ENCODE measurements at regions not wholly inside any gene's neighbourhood (a gene's known extent, or its start where the extent isn't known, plus 50 kb on each side); places are given as distances from the start of the nearest gene placed in this dataset.

DNA sequence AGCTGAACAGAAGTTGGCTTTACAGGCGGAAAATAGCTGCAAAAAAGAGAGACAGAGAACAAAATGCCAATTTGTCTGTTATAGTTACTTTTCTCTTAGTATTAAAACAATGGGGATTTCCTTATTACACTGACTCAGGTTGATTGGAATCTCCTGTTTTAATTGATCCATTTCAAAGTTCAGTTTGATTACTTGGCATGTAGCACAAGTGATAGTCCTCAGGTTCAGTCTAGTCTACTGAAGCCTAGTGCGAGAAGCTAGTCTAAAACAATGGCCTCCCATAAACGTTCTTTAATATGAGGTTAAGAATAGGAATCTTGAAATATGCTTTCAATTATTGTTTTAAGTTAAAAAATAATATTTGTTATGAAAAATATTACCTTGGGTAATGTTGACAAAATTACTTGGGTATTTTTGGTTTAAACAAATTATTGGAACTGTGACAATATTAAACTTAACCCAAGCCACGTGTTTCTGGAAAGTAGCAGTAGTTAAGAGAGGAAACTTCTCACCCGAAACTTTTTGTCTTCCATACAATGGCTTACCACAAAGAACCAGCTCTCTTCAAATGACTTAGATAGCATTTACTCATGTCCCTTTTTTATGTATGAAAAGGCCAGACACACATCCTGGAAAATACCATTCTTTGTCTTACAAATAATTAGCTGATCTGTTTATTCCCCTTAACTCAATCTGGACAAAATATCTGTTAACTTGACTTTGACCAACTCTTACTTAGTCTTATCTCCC, 1326.2 kb upstream of the TMEFF2 start:
- no peak overlapping the region for H2AFZ ChIP-seq (ENCODE audit: low read length)
- H3K4me3 ChIP-seq (ENCODE audit: insufficient read depth, low read length) = no peak overlapping the region
- no peaks in the 10 kb centered on the region for H3K9me3 ChIP-seq (ENCODE audit: low read depth, low read length)
- no peak for DNase-seq (ENCODE audit: insufficient read length, low spot score, missing footprints)
- no peaks in the 10 kb centered on the region for H3K79me2 ChIP-seq (ENCODE audit: insufficient read depth, low read length)
- no peak overlapping the region for H3K27ac ChIP-seq (ENCODE audit: low read depth, low read length)
- H4K20me1 ChIP-seq (ENCODE audit: insufficient read depth, low read length) = no peaks in the 10 kb centered on the region
- H3K4me1 ChIP-seq (ENCODE audit: insufficient read depth, low read length) = peaks cover 5% of the 10 kb centered on the region
- TF ChIP-seq, protein P1, sequence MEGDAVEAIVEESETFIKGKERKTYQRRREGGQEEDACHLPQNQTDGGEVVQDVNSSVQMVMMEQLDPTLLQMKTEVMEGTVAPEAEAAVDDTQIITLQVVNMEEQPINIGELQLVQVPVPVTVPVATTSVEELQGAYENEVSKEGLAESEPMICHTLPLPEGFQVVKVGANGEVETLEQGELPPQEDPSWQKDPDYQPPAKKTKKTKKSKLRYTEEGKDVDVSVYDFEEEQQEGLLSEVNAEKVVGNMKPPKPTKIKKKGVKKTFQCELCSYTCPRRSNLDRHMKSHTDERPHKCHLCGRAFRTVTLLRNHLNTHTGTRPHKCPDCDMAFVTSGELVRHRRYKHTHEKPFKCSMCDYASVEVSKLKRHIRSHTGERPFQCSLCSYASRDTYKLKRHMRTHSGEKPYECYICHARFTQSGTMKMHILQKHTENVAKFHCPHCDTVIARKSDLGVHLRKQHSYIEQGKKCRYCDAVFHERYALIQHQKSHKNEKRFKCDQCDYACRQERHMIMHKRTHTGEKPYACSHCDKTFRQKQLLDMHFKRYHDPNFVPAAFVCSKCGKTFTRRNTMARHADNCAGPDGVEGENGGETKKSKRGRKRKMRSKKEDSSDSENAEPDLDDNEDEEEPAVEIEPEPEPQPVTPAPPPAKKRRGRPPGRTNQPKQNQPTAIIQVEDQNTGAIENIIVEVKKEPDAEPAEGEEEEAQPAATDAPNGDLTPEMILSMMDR (IDR thresholded peaks at IDR 0.05; ENCODE audit: extremely low read depth, low read depth, low read length) = no peak
- H3K4me2 ChIP-seq (ENCODE audit: insufficient read depth, low read length) = no peak overlapping the region
- no peaks in the 10 kb centered on the region for H3K27me3 ChIP-seq (ENCODE audit: insufficient read depth, low read length)
- H3K36me3 ChIP-seq (ENCODE audit: insufficient read depth, low read length) = no peaks in the 10 kb centered on the region

DNA sequence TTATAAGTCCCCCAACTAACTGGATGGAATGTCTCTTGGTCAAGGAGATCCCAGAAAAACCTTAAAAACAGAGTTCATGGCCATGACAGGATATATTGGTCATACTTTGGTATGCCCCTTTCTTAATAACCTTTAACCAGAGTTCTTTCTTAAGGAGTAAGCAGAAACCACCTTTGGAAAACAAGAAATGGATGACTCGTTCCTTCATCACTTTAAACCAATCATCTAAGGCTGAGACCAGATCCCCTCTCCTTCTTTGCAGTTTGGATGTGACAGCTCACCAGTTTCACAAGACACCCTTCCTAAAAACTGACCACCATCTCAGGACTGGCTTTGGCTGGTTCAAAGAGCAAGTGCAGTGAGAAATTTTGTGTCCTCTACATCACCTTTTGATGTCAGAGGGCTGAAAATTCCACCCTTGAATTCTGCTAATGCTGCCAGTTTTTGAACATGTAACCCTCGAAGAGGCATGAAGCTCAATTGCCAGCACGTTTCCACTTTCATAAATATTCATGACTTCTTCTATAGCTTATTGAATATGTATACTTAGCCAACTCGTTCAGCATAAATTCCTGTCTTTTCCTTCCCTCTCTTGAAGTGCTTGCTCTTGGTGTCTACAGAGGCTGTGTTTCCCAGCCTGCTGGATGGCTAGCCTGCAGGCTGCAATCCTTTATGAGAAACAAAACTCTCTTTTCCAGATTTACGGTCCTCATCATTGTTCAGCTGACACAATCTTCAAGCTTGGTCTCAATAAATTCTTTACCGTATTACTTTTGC, 1323.5 kb upstream of the TMEFF2 start:
- Histone ChIP-seq H3K27me3 (ENCODE audit: insufficient read depth, low read length) (no peaks in the 10 kb centered on the region), H4K20me1 (ENCODE audit: insufficient read depth, low read length) (no peaks in the 10 kb centered on the region), H3K4me2 (ENCODE audit: insufficient read depth, low read length) (peak overlapping the region; percentile 40), H3K9me3 (ENCODE audit: low read depth, low read length) (no peaks in the 10 kb centered on the region), H2AFZ (ENCODE audit: low read length) (peak overlapping the region; percentile 55), H3K4me1 (ENCODE audit: insufficient read depth, low read length) (peaks cover 5% of the 10 kb centered on the region), H3K4me3 (ENCODE audit: insufficient read depth, low read length) (no peak overlapping the region), H3K36me3 (ENCODE audit: insufficient read depth, low read length) (no peaks in the 10 kb centered on the region), H3K27ac (ENCODE audit: low read depth, low read length) (peak overlapping the region; percentile 83), H3K79me2 (ENCODE audit: insufficient read depth, low read length) (no peaks in the 10 kb centered on the region)
- TF ChIP-seq, protein P1 (IDR thresholded peaks at IDR 0.05; ENCODE audit: extremely low read depth, low read depth, low read length) = no peak
- peak; percentile 31 for DNase-seq (ENCODE audit: insufficient read length, low spot score, missing footprints)

DNA sequence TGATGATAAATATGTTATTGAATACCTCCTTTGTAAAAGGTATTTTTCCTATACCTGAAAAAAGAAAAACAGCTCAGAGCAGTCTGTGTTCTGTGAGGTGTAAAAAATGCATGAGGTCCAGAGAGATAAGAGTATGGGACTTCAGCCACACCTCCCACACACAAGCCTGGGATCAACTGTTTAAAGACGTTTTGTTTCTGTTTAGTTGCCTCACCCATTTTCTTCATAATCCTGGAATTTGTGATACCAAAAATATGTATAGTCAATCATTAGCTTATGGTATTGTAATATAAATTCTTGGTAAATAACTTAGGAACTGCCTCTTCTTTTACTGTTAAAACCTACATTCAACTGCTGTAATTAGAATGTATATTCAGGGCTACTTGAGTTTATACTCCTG, 1322.9 kb upstream of the TMEFF2 start:
- Histone ChIP-seq H3K27ac (ENCODE audit: low read depth, low read length) (peak overlapping the region; percentile 52), H3K4me2 (ENCODE audit: insufficient read depth, low read length) (peak overlapping the region; percentile 16), H2AFZ (ENCODE audit: low read length) (no peak overlapping the region), H4K20me1 (ENCODE audit: insufficient read depth, low read length) (no peaks in the 10 kb centered on the region), H3K4me3 (ENCODE audit: insufficient read depth, low read length) (no peak overlapping the region), H3K36me3 (ENCODE audit: insufficient read depth, low read length) (no peaks in the 10 kb centered on the region), H3K4me1 (ENCODE audit: insufficient read depth, low read length) (peaks cover 5% of the 10 kb centered on the region), H3K79me2 (ENCODE audit: insufficient read depth, low read length) (no peaks in the 10 kb centered on the region), H3K9me3 (ENCODE audit: low read depth, low read length) (no peaks in the 10 kb centered on the region), H3K27me3 (ENCODE audit: insufficient read depth, low read length) (no peaks in the 10 kb centered on the region)
- TF ChIP-seq, protein P1 (IDR thresholded peaks at IDR 0.05; ENCODE audit: extremely low read depth, low read depth, low read length) = no peak
- DNase-seq (ENCODE audit: insufficient read length, low spot score, missing footprints) = no peak

DNA sequence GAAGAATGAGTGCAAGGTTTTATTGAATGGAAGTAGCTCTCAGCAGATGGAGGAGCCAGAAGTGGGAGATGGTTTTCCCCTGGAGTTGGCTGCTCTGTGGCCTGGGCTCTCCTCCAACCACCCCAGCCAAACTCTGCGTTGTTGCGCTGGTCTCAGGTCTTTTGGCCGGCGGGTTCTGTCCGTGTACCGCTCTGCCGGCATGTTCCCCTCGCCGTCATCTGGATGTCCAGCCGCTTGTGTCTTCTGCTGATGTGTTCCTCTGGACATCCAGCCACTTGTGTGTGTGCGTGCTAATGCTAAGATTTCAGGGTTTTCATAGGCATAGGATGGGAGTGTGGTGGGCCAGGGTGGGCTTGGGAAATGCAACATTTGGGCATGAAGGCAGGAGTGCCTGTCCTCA, 1311.3 kb upstream of the TMEFF2 start:
- H3K4me3 ChIP-seq (ENCODE audit: insufficient read depth, low read length) = no peak overlapping the region
- no peak for DNase-seq (ENCODE audit: insufficient read length, low spot score, missing footprints)
- H4K20me1 ChIP-seq (ENCODE audit: insufficient read depth, low read length) = no peaks in the 10 kb centered on the region
- H3K36me3 ChIP-seq (ENCODE audit: insufficient read depth, low read length) = no peaks in the 10 kb centered on the region
- H3K27me3 ChIP-seq (ENCODE audit: insufficient read depth, low read length) = no peaks in the 10 kb centered on the region
- TF ChIP-seq, protein P1 (IDR thresholded peaks at IDR 0.05; ENCODE audit: extremely low read depth, low read depth, low read length) = no peak
- no peak overlapping the region for H3K4me2 ChIP-seq (ENCODE audit: insufficient read depth, low read length)
- H3K79me2 ChIP-seq (ENCODE audit: insufficient read depth, low read length) = no peaks in the 10 kb centered on the region
- no peak overlapping the region for H2AFZ ChIP-seq (ENCODE audit: low read length)
- H3K9me3 ChIP-seq (ENCODE audit: low read depth, low read length) = no peaks in the 10 kb centered on the region
- H3K27ac ChIP-seq (ENCODE audit: low read depth, low read length) = no peak overlapping the region
- no peaks in the 10 kb centered on the region for H3K4me1 ChIP-seq (ENCODE audit: insufficient read depth, low read length)

All from osteoblast (primary cell).